ENCODE measurements at regions not wholly inside any gene's neighbourhood (a gene's known extent, or its start where the extent isn't known, plus 50 kb on each side); places are given as distances from the start of the nearest gene placed in this dataset.

DNA sequence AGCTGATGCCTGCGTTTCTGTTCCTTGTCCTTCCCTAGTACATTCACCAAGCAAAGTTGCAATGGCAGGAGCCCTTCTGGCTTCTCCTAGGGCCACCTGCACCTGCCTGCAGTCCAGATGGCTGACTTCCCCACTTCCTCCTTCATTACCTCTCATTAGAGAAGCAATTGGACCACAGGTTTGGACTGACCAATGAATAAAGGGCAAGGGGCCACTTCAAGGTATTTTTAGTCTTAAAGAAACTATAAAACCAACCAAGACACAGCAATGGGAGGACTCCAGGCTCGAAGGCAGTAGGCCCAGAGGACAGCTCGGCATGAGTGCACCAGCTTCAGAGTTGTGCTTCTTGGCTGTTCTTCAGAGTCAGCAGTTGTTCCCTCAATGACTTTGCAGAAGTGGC, 60.8 kb upstream of the ROR1 start:
- no peak overlapping the region for H3K9ac ChIP-seq
- H3K9me2 ChIP-seq: no peaks in the 10 kb centered on the region
- ChIA-PET CTCF (no interaction called here), POLR2A (no interaction called here)
- peaks cover 3 to 8% of the 10 kb centered on the region in 2 experiments; a peak in 3 of 4 replicates for H3K4me1 ChIP-seq (ENCODE audit: control insufficient read depth in 1 of 2, insufficient read depth in 2 of 2, low read depth in 1 of 2, low read length in 1 of 2)
- H3K79me2 ChIP-seq (ENCODE audit: insufficient read depth): no peaks in the 10 kb centered on the region
- H3F3A ChIP-seq (replicated peaks; ENCODE audit: insufficient read depth): peaks cover 6% of the 10 kb centered on the region
- no peaks in the 10 kb centered on the region for H3K36me3 ChIP-seq (replicated peaks in 1 of 2; ENCODE audit: control insufficient read depth in 1 of 2, insufficient read depth in 2 of 2, low read length in 1 of 2)
- H2AFZ ChIP-seq (ENCODE audit: low read depth): no peak overlapping the region
- H4K20me1 ChIP-seq (ENCODE audit: insufficient read depth): no peaks in the 10 kb centered on the region
- no peak overlapping the region for H3K27ac ChIP-seq (ENCODE audit: low read depth in 2 of 2, low read length in 1 of 2)
- 94% methylated on average over 3 of the region's 3 CpGs for WGBS (ENCODE audit: low lambda C conversion rate)
- no peak for DNase-seq
- no peak overlapping the region for H3K4me3 ChIP-seq (ENCODE audit: low read depth in 2 of 2, low read length in 1 of 2)
- H3K4me2 ChIP-seq: no peak overlapping the region
- TF ChIP-seq RAD21 (IDR thresholded peaks at IDR 0.05; ENCODE audit: low read length) (no peak), RCOR1 (IDR thresholded peaks at IDR 0.05; ENCODE audit: low read length) (no peak), JUND (IDR thresholded peaks at IDR 0.05) (no peak), RXRA (IDR thresholded peaks at IDR 0.05; ENCODE audit: borderline replicate concordance, low read depth) (no peak), GABPA (IDR thresholded peaks at IDR 0.05; ENCODE audit: low read depth) (no peak), SMC3 (IDR thresholded peaks at IDR 0.05; ENCODE audit: low read depth, low read length) (no peak), TCF12 (IDR thresholded peaks at IDR 0.05) (no peak), POLR2AphosphoS5 (IDR thresholded peaks at IDR 0.05; ENCODE audit: low read depth, low read length) (no peak), TAF1 (IDR thresholded peaks at IDR 0.05; ENCODE audit: borderline replicate concordance, low read depth, low read length) (no peak), TEAD4 (IDR thresholded peaks at IDR 0.05; ENCODE audit: borderline replicate concordance, insufficient read depth) (no peak), RFX5 (IDR thresholded peaks at IDR 0.05; ENCODE audit: low read length) (no peak), NFIC (IDR thresholded peaks at IDR 0.05; ENCODE audit: borderline replicate concordance) (no peak), EP300 (IDR thresholded peaks at IDR 0.05; ENCODE audit: borderline replicate concordance in 1 of 2, low read depth in 1 of 2, low read length in 1 of 2) (no peak), SIN3A (IDR thresholded peaks at IDR 0.05; ENCODE audit: borderline replicate concordance, low read depth, low read length) (no peak)
- TF ChIP-seq, protein P1, sequence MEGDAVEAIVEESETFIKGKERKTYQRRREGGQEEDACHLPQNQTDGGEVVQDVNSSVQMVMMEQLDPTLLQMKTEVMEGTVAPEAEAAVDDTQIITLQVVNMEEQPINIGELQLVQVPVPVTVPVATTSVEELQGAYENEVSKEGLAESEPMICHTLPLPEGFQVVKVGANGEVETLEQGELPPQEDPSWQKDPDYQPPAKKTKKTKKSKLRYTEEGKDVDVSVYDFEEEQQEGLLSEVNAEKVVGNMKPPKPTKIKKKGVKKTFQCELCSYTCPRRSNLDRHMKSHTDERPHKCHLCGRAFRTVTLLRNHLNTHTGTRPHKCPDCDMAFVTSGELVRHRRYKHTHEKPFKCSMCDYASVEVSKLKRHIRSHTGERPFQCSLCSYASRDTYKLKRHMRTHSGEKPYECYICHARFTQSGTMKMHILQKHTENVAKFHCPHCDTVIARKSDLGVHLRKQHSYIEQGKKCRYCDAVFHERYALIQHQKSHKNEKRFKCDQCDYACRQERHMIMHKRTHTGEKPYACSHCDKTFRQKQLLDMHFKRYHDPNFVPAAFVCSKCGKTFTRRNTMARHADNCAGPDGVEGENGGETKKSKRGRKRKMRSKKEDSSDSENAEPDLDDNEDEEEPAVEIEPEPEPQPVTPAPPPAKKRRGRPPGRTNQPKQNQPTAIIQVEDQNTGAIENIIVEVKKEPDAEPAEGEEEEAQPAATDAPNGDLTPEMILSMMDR (IDR thresholded peaks at IDR 0.05): no peak
- TF ChIP-seq, protein P2, sequence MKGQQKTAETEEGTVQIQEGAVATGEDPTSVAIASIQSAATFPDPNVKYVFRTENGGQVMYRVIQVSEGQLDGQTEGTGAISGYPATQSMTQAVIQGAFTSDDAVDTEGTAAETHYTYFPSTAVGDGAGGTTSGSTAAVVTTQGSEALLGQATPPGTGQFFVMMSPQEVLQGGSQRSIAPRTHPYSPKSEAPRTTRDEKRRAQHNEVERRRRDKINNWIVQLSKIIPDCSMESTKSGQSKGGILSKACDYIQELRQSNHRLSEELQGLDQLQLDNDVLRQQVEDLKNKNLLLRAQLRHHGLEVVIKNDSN (IDR thresholded peaks at IDR 0.05; ENCODE audit: borderline replicate concordance, low read depth): no peak
- TF ChIP-seq, protein P3, sequence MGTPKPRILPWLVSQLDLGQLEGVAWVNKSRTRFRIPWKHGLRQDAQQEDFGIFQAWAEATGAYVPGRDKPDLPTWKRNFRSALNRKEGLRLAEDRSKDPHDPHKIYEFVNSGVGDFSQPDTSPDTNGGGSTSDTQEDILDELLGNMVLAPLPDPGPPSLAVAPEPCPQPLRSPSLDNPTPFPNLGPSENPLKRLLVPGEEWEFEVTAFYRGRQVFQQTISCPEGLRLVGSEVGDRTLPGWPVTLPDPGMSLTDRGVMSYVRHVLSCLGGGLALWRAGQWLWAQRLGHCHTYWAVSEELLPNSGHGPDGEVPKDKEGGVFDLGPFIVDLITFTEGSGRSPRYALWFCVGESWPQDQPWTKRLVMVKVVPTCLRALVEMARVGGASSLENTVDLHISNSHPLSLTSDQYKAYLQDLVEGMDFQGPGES (IDR thresholded peaks at IDR 0.05; ENCODE audit: low read depth, low read length): no peak
- TF ChIP-seq, protein P4, sequence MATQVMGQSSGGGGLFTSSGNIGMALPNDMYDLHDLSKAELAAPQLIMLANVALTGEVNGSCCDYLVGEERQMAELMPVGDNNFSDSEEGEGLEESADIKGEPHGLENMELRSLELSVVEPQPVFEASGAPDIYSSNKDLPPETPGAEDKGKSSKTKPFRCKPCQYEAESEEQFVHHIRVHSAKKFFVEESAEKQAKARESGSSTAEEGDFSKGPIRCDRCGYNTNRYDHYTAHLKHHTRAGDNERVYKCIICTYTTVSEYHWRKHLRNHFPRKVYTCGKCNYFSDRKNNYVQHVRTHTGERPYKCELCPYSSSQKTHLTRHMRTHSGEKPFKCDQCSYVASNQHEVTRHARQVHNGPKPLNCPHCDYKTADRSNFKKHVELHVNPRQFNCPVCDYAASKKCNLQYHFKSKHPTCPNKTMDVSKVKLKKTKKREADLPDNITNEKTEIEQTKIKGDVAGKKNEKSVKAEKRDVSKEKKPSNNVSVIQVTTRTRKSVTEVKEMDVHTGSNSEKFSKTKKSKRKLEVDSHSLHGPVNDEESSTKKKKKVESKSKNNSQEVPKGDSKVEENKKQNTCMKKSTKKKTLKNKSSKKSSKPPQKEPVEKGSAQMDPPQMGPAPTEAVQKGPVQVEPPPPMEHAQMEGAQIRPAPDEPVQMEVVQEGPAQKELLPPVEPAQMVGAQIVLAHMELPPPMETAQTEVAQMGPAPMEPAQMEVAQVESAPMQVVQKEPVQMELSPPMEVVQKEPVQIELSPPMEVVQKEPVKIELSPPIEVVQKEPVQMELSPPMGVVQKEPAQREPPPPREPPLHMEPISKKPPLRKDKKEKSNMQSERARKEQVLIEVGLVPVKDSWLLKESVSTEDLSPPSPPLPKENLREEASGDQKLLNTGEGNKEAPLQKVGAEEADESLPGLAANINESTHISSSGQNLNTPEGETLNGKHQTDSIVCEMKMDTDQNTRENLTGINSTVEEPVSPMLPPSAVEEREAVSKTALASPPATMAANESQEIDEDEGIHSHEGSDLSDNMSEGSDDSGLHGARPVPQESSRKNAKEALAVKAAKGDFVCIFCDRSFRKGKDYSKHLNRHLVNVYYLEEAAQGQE (IDR thresholded peaks at IDR 0.05; ENCODE audit: low read depth, low read length): no peak
- TF ChIP-seq, protein P5, sequence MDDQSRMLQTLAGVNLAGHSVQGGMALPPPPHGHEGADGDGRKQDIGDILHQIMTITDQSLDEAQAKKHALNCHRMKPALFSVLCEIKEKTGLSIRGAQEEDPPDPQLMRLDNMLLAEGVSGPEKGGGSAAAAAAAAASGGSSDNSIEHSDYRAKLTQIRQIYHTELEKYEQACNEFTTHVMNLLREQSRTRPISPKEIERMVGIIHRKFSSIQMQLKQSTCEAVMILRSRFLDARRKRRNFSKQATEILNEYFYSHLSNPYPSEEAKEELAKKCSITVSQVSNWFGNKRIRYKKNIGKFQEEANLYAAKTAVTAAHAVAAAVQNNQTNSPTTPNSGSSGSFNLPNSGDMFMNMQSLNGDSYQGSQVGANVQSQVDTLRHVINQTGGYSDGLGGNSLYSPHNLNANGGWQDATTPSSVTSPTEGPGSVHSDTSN (IDR thresholded peaks at IDR 0.05): no peak
- no peaks in the 10 kb centered on the region for H3K9me3 ChIP-seq
- H3K27me3 ChIP-seq (ENCODE audit: insufficient read depth): no peaks in the 10 kb centered on the region; the same call in 1 of the 2 replicates

All from SK-N-SH (cell line).